ENCODE measurements at regions not wholly inside any gene's neighbourhood (a gene's known extent, or its start where the extent isn't known, plus 50 kb on each side); places are given as distances from the start of the nearest gene placed in this dataset.

DNA sequence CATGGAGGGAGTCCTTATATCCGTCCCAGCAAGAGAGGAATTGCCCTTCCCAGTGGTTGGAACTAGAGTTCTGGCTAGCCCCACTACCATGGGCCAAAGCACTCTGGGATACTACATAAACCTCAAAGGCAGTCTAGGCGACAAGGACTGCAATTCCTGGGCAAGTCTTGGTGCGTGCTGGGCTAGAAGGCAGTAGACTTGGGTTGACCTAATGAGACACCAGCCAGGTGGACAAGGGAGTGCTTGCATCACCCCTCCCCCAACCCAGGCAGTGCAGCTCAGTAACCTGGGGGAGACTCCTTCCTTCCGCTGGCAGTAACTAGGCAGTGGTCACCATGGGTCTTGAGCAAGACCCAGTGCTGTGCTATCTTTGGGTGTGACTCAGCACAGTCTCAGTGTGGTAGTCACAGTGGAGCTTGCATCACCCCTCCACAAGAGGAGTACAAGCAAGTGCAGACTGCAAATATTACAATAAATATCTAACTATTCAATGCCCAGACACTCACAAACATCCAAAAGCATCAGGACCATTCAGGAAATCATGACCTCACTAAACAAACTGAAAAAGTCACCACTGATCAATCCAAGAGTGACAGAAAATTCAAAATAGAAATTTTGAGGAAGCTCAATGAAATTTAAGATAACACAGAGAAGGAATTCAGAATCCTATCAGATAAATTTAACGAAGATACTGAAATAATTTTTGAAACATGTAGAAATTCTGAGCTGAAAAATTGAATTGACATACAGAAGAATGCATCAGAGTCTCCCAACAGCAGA is 84.7 kb upstream of the LYPLAL1 start (continued):
- TF ChIP-seq ZNF609 (CRISPR knock-in tag; IDR thresholded peaks at IDR 0.05; ENCODE audit: borderline replicate concordance) (no peak), POLR3A (IDR thresholded peaks at IDR 0.05; ENCODE audit: borderline replicate concordance, extremely low read depth, insufficient read depth, insufficient read length) (no peak), GATA2 (CRISPR knock-in tag; IDR thresholded peaks at IDR 0.05) (no peak), ZZZ3 (IDR thresholded peaks at IDR 0.05) (no peak), ZBED1 (IDR thresholded peaks at IDR 0.05) (no peak; the same call in 1 of the 2 replicates), ZNF140 (CRISPR knock-in tag; IDR thresholded peaks at IDR 0.05) (no peak), PML (IDR thresholded peaks at IDR 0.05; ENCODE audit: low read length) (peak; percentile 44), RBM34 (IDR thresholded peaks at IDR 0.05; ENCODE audit: borderline replicate concordance, insufficient read depth, low read length) (no peak), E2F8 (IDR thresholded peaks at IDR 0.05; ENCODE audit: low read depth, partially characterized antibody) (peak; percentile 45), SREBF1 (IDR thresholded peaks at IDR 0.05; ENCODE audit: borderline replicate concordance, low read depth, low read length) (no peak)
